Activated naive CD4-positive, alpha-beta T cell treated with anti-CD3 and anti-CD28 coated beads, Interleukin-2, amount 50 U/mL, for 24 hours (primary cell): ENCODE measurements at regions not wholly inside any gene's neighbourhood (a gene's known extent, or its start where the extent isn't known, plus 50 kb on each side); places are given as distances from the start of the nearest gene placed in this dataset.

Experiments
- H3K27ac Mint-ChIP-seq: one replicate; pipeline ENCODE4 v1.8.0; 2021; ENCODE audit warnings: mild to moderate bottlenecking, mixed read lengths
- H3K27me3 Mint-ChIP-seq: one replicate; pipeline ENCODE4 v1.8.0; 2021; ENCODE audit warnings: mixed read lengths
- H3K36me3 Mint-ChIP-seq: one replicate; pipeline ENCODE4 v1.8.0; 2021; ENCODE audit warnings: mixed read lengths
- H3K4me1 Mint-ChIP-seq: one replicate; pipeline ENCODE4 v1.8.0; 2021; ENCODE audit warnings: mixed read lengths
- H3K4me3 Mint-ChIP-seq: one replicate; pipeline ENCODE4 v1.8.0; 2021; ENCODE audit warnings: mild to moderate bottlenecking, mixed read lengths
- H3K9me3 Mint-ChIP-seq: one replicate; pipeline ENCODE4 v1.8.0; 2021; ENCODE audit warnings: mixed read lengths

- no peak overlapping the region for H3K27ac Mint-ChIP-seq
- H3K4me3 Mint-ChIP-seq: no peak overlapping the region
- peaks cover 2% of the 10 kb centered on the region for H3K27me3 Mint-ChIP-seq
- peaks cover 4% of the 10 kb centered on the region for H3K9me3 Mint-ChIP-seq
- H3K4me1 Mint-ChIP-seq: no peaks in the 10 kb centered on the region
- H3K36me3 Mint-ChIP-seq: no peaks in the 10 kb centered on the region
Observed at GRCh38 chr1:209059376-209059775, 524.1 kb upstream of the CAMK1G start.

DNA sequence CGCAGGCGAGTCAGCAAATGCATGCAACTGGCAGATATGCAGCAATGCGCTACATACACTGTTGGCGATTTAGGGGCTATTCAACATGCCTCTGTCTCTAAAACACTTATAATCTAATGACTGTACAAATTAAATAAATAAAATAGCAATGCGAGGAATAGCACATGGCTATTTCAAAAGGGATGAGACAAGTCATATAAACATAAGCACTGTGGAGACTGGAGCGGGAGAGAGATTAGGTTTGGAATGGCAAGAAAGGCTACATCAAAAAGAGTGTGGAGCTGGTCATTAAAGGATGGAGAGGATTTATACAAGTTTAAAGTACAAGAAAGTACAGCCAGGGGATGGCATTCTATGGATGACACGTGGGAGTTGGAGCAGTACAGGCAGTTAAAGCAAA lies 523.5 kb upstream of the CAMK1G start:
- Mint-ChIP-seq H3K4me1 (no peaks in the 10 kb centered on the region), H3K27ac (no peak overlapping the region), H3K36me3 (no peaks in the 10 kb centered on the region), H3K4me3 (no peak overlapping the region), H3K9me3 (no peaks in the 10 kb centered on the region), H3K27me3 (peaks cover 2% of the 10 kb centered on the region)

DNA sequence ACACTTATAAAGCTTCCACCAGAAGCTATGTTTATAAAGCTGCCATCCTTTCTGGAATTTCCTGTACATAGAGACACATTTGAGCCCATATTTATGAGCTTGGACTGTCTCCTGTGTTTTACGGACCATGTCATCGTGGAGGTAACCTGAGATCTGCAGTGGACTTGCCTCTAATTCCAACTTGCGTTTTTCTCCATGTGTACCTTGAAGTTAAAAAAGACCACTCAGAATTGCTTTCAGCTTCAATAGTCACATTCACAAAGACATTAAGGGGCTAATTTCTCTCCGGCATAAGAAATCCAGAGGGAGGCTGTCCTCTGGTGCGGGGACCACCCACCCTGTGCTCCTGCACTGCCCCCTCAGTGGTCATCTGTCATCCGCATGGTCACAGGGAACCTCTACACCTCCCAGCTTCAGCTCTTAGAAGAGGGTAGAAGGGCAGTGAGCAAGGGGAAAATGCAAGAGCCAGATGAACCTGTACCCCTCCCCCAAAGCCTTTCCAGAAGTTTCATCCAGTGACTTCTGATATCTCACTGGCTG lies 521.4 kb upstream of the CAMK1G start:
- Mint-ChIP-seq H3K9me3 (no peaks in the 10 kb centered on the region), H3K36me3 (no peaks in the 10 kb centered on the region), H3K4me1 (no peaks in the 10 kb centered on the region), H3K27ac (no peak overlapping the region), H3K4me3 (no peak overlapping the region), H3K27me3 (peaks cover 2% of the 10 kb centered on the region)

- H3K27me3 Mint-ChIP-seq: peaks cover 2% of the 10 kb centered on the region
- no peak overlapping the region for H3K4me3 Mint-ChIP-seq
- no peaks in the 10 kb centered on the region for H3K4me1 Mint-ChIP-seq
Observed at GRCh38 chr1:209062863-209063262, 520.7 kb upstream of the CAMK1G start.

GRCh38 chr1:209063767-209064659 lies 519.5 kb upstream of the CAMK1G start:
- H3K4me3 Mint-ChIP-seq: no peak overlapping the region
- no peaks in the 10 kb centered on the region for H3K4me1 Mint-ChIP-seq
- no peak overlapping the region for H3K27ac Mint-ChIP-seq
- H3K27me3 Mint-ChIP-seq: peaks cover 2% of the 10 kb centered on the region
- H3K36me3 Mint-ChIP-seq: no peaks in the 10 kb centered on the region
- no peaks in the 10 kb centered on the region for H3K9me3 Mint-ChIP-seq

More at GRCh38 chr1:209062863-209063262, 520.7 kb upstream of the CAMK1G start:
- H3K36me3 Mint-ChIP-seq: no peaks in the 10 kb centered on the region
- no peaks in the 10 kb centered on the region for H3K9me3 Mint-ChIP-seq
- H3K27ac Mint-ChIP-seq: no peak overlapping the region

DNA sequence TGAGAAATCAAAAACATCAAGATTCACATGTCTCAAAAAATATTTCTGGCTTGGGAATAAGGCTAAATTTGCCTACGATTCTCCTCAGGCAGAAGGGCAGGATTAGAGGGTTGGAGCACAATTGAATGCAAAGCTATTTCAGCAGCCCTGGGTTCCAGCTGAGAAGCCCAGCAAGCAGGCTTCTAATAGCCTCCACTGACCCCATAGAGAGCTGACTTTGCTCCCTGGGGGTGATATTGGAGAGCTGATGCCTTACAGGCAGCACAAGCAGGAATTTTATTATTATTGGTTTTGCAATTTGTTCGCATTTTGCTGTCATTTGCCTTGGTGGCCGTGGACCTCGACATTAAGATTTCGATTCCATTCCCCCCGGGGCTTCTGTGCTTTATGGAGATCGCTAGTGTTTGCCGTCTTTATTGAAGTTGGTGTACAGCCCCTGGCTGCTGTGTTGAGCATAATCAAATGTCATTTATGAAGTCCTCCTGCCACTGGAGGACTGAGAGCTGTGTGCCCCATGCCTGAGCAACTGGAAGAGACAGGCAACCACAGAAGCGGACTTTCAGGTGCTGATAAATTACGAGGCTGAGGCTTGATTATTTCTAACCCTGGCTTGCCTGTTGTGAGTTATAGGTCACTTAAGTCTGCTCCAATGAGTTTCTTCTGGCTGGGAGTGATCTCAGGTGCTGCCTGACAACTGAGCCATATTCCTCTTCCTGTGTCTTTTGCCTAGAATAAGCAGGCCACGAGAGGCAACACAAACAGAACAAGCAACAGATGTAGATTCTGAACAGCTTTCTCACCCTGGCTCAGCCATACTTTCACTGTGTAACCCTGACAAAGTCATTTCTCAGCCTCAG lies 518.4 kb upstream of the CAMK1G start:
- no peaks in the 10 kb centered on the region for H3K4me1 Mint-ChIP-seq
- peaks cover under 1% of the 10 kb centered on the region for H3K27me3 Mint-ChIP-seq
- no peak overlapping the region for H3K4me3 Mint-ChIP-seq
- H3K27ac Mint-ChIP-seq: no peak overlapping the region
- no peaks in the 10 kb centered on the region for H3K9me3 Mint-ChIP-seq
- H3K36me3 Mint-ChIP-seq: no peaks in the 10 kb centered on the region

- no peaks in the 10 kb centered on the region for H3K36me3 Mint-ChIP-seq
- no peaks in the 10 kb centered on the region for H3K27me3 Mint-ChIP-seq
- H3K9me3 Mint-ChIP-seq: no peaks in the 10 kb centered on the region
- no peak overlapping the region for H3K27ac Mint-ChIP-seq
- H3K4me1 Mint-ChIP-seq: no peaks in the 10 kb centered on the region
- no peak overlapping the region for H3K4me3 Mint-ChIP-seq
Observed at GRCh38 chr1:209072481-209072880, 511.0 kb upstream of the CAMK1G start.

- Mint-ChIP-seq H3K4me3 (no peak overlapping the region), H3K27me3 (no peaks in the 10 kb centered on the region), H3K4me1 (no peaks in the 10 kb centered on the region), H3K36me3 (no peaks in the 10 kb centered on the region), H3K27ac (no peak overlapping the region), H3K9me3 (no peaks in the 10 kb centered on the region)
Observed at GRCh38 chr1:209073879-209074278, 509.6 kb upstream of the CAMK1G start.

DNA sequence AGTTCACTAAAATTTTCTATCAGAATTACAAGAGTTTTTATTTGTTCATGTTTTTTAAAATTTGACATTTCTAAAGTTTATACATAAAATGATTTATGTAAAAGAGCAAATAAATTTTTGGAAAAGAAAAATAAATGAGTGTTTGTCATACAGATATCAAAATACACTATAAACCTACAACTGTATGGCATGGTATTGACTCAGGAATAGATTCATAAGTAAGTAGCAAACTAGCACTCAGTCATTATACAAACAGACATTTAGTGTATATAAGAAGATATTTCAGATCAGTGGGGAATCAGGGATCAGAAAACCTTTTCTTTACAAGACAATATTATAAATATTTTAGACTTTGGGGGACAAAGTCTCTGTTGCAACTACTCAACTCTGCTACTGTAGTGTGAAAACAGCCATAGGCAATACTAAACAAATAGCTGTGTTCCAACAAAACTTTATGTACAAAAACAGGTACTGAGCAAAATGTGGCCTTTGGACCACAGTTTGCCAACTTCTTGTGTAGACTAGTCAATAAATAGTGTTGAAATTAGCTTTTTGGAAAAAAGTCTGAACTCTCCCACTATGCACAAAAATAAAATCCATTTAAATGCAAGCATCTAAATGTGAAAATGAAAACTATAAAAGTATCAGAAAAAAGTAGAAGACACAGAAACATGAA lies 508.8 kb upstream of the CAMK1G start:
- no peaks in the 10 kb centered on the region for H3K4me1 Mint-ChIP-seq
- no peaks in the 10 kb centered on the region for H3K36me3 Mint-ChIP-seq
- no peak overlapping the region for H3K4me3 Mint-ChIP-seq
- H3K9me3 Mint-ChIP-seq: no peaks in the 10 kb centered on the region
- H3K27ac Mint-ChIP-seq: no peak overlapping the region
- no peaks in the 10 kb centered on the region for H3K27me3 Mint-ChIP-seq

- Mint-ChIP-seq H3K4me3 (no peak overlapping the region), H3K27me3 (peaks cover 1% of the 10 kb centered on the region), H3K36me3 (no peaks in the 10 kb centered on the region), H3K9me3 (no peaks in the 10 kb centered on the region), H3K27ac (no peak overlapping the region), H3K4me1 (no peaks in the 10 kb centered on the region)
Observed at GRCh38 chr1:209076688-209077087, 506.8 kb upstream of the CAMK1G start.

GRCh38 chr1:209080170-209080781 lies 503.2 kb upstream of the CAMK1G start:
- Mint-ChIP-seq H3K4me3 (no peak overlapping the region), H3K9me3 (no peaks in the 10 kb centered on the region), H3K36me3 (no peaks in the 10 kb centered on the region), H3K27ac (no peak overlapping the region), H3K4me1 (no peaks in the 10 kb centered on the region), H3K27me3 (peaks cover 1% of the 10 kb centered on the region)

DNA sequence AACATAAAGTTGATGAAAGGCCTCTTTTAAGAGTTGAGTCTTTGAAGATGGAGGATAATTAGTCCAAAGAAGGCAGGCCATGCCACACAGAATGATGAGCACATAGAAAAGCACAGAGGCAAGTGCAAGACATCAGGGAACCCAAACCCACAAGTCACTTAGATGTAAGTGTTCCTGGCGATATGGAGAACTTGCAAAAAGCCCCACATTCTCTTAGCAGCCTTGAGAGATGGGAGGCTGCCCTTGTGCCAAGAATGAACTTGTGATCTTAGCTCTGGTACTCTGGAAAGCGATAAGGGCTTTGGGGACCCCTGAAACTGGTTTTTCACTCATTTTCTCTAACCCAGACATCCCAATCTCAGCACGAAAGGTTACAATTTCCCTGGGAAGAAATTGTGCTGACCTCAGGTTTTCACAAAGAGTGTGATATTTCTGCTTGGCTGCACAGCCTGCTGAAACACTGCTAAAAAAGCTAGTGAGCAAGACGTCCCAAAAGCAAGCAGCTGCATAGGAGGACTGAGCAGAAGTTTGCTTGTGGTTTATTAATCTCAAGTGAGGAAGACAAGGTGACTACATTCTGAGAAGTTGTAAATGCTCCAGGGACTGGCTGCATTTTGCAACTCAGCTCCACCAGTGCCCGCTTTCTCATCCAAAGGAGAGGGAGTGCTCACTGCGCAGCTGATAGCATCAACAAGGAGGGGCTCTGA lies 496.9 kb upstream of the CAMK1G start:
- no peak overlapping the region for H3K4me3 Mint-ChIP-seq
- H3K9me3 Mint-ChIP-seq: peaks cover 6% of the 10 kb centered on the region
- H3K27me3 Mint-ChIP-seq: peaks cover 2% of the 10 kb centered on the region
- no peak overlapping the region for H3K27ac Mint-ChIP-seq
- no peaks in the 10 kb centered on the region for H3K4me1 Mint-ChIP-seq
- H3K36me3 Mint-ChIP-seq: no peaks in the 10 kb centered on the region

GRCh38 chr1:209094384-209094783 lies 489.1 kb upstream of the CAMK1G start:
- H3K4me3 Mint-ChIP-seq: no peak overlapping the region
- H3K36me3 Mint-ChIP-seq: no peaks in the 10 kb centered on the region
- H3K4me1 Mint-ChIP-seq: no peaks in the 10 kb centered on the region
- H3K27ac Mint-ChIP-seq: no peak overlapping the region
- peaks cover 5% of the 10 kb centered on the region for H3K9me3 Mint-ChIP-seq
- H3K27me3 Mint-ChIP-seq: no peaks in the 10 kb centered on the region

GRCh38 chr1:209095627-209096595 lies 487.6 kb upstream of the CAMK1G start:
- Mint-ChIP-seq H3K9me3 (no peaks in the 10 kb centered on the region), H3K27me3 (peaks cover under 1% of the 10 kb centered on the region), H3K4me1 (no peaks in the 10 kb centered on the region), H3K27ac (no peak overlapping the region), H3K4me3 (no peak overlapping the region), H3K36me3 (no peaks in the 10 kb centered on the region)
